GM12878 (cell line): ENCODE measurements at regions not wholly inside any gene's neighbourhood (a gene's known extent, or its start where the extent isn't known, plus 50 kb on each side); places are given as distances from the start of the nearest gene placed in this dataset.

Experiments
- ATAC-seq: fragments of 200-7000 bp; cut with Tn5 transposase; 3 replicates; pipeline ENCODE4 v1.9.1; 2020; ENCODE audit warnings: mild to moderate bottlenecking, moderate library complexity
- BruUV-seq: library from RNA; stranded (reverse); fragments of 400-500 nt; replicated peaks from 2 replicates; lab custom pipeline; 2021; lab: Mats Ljungman, UMichigan
- CTCF ChIA-PET: fragments of 300-600 bp; sonication (Branson Sonifier 250); formaldehyde crosslinking; extraction: SDS; loops from one replicate; lab custom pipeline; 2021; ENCODE audit warnings: inconsistent platforms; lab: Yijun Ruan, JAX
- POLR2A ChIA-PET: fragments of 350-600 bp; formaldehyde crosslinking; extraction: SDS; loops from one replicate; lab custom pipeline; 2021; ENCODE audit warnings: inconsistent platforms; lab: Charles Lee
- RAD21 ChIA-PET: fragments of 300-600 bp; sonication (Branson Sonifier 250); formaldehyde crosslinking; loops from one replicate; lab custom pipeline; 2023; ENCODE audit warnings: antibody characterized with exemption; ENCODE audit not compliant: unreplicated experiment; lab: Charles Lee
- SMC1A ChIA-PET: fragments of 300-600 bp; sonication (Branson Sonifier 250); formaldehyde crosslinking; loops from one replicate; lab custom pipeline; 2023; ENCODE audit not compliant: unreplicated experiment, uncharacterized antibody; lab: Charles Lee
- DNase-seq: peaks from one replicate; pipeline ENCODE4 v3.0.0-alpha.2; 2011; ENCODE audit warnings: low read depth, low spot score
- FAIRE-seq: peaks from 3 replicates; lab custom pipeline; 2011; peaks lifted over from hg19 to GRCh38; lab: Jason Lieb, UNC
- H2AFZ ChIP-seq: 2 replicates; pipeline ENCODE4 v1.6.0; 2011; ENCODE audit warnings: low read depth, low read length, control low read depth; ENCODE audit not compliant: control insufficient read depth
- H3K27ac ChIP-seq: 2 replicates; pipeline ENCODE4 v1.5.1; 2011; ENCODE audit warnings: control low read depth; ENCODE audit not compliant: control insufficient read depth, insufficient read depth
- H3K27me3 ChIP-seq, 2 experiments: replicated peaks in 1 of 2; 2 replicates each; pipeline versions ENCODE4 v1.6.0 to v1.6.1; 2011; ENCODE audit warnings: low read length in 1 of 2; ENCODE audit not compliant: control insufficient read depth in 2 of 2, insufficient read depth in 2 of 2
- H3K36me3 ChIP-seq, 2 experiments: 2 replicates each; pipeline ENCODE4 v1.5.1; 2011; ENCODE audit warnings: low read length in 1 of 2; ENCODE audit not compliant: control insufficient read depth in 2 of 2, insufficient read depth in 2 of 2
- H3K4me1 ChIP-seq: 2 replicates; pipeline ENCODE4 v1.6.1; 2011; ENCODE audit warnings: mild to moderate bottlenecking, low read length, moderate library complexity, mixed read lengths; ENCODE audit not compliant: control insufficient read depth, insufficient read depth
- H3K4me2 ChIP-seq: 2 replicates; pipeline ENCODE4 v1.6.0; 2011; ENCODE audit warnings: control low read depth; ENCODE audit not compliant: control insufficient read depth, insufficient read depth
- H3K4me3 ChIP-seq: fragments of 200-600 bp; sonication (generic); 2 replicates; pipeline ENCODE4 v1.5.1; 2016
- H3K79me2 ChIP-seq: 2 replicates; pipeline ENCODE4 v1.6.0; 2011; ENCODE audit warnings: low read length; ENCODE audit not compliant: control insufficient read depth, insufficient read depth
- H3K9ac ChIP-seq: 2 replicates; pipeline ENCODE4 v1.8.0; 2011; ENCODE audit warnings: low read length, control low read depth, mixed read lengths; ENCODE audit not compliant: control insufficient read depth, insufficient read depth
- H3K9me3 ChIP-seq: replicated peaks from 3 replicates; pipeline ENCODE4 v1.5.1; 2011; ENCODE audit warnings: mild to moderate bottlenecking, low read length; ENCODE audit not compliant: control insufficient read depth, insufficient read depth
- H4K20me1 ChIP-seq: 2 replicates; pipeline ENCODE4 v1.6.0; 2011; ENCODE audit not compliant: control insufficient read depth, insufficient read depth
- CHD2 ChIP-seq: IDR thresholded peaks from 2 replicates; pipeline ENCODE4 v1.6.1; 2011; ENCODE audit warnings: low read depth, low read length, improper control_type of control experiment, borderline replicate concordance
- MEF2A ChIP-seq: IDR thresholded peaks from 2 replicates; pipeline ENCODE4 v1.6.1; 2011; ENCODE audit warnings: low read depth, mild to moderate bottlenecking, low read length, moderate library complexity; ENCODE audit not compliant: insufficient read depth
- NBN ChIP-seq: fragments of 450-650 bp; IDR thresholded peaks from 2 replicates; pipeline ENCODE4 v1.6.1; 2016
- POLR2A ChIP-seq: IDR thresholded peaks from 2 replicates; pipeline ENCODE4 v1.6.1; 2011; ENCODE audit warnings: low read depth, mild to moderate bottlenecking, low read length
- SP1 ChIP-seq: IDR thresholded peaks from one replicate; pipeline ENCODE4 v1.6.1; 2011; ENCODE audit warnings: low read depth, low read length
- SREBF2 ChIP-seq: IDR thresholded peaks from 2 replicates; pipeline ENCODE4 v1.6.1; 2012; ENCODE audit warnings: mild to moderate bottlenecking, low read length
- ZNF207 ChIP-seq: fragments of 450-650 bp; IDR thresholded peaks from 2 replicates; pipeline ENCODE4 v1.6.1; 2014; ENCODE audit warnings: antibody characterized with exemption, mild to moderate bottlenecking, borderline replicate concordance
- WGBS: methylation state at CpG from one replicate; pipeline ENCODE4 v1.1.6; 2016; ENCODE audit warnings: low lambda C conversion rate; ENCODE audit not compliant: insufficient replicate concordance, insufficient coverage; ENCODE audit errors: missing lambda C conversion rate; 5-methylcytosine and 5-hydroxymethylcytosine counted together
- in situ Hi-C: fragments of 300-500 bp; cut with MboI; formaldehyde crosslinking; loops from 9 replicates; pipeline ENCODE4 v1.14.3; 2018; ENCODE audit warnings: mixed read lengths
- intact Hi-C: fragments of 100-400 bp; cut with micrococcal nuclease; formaldehyde crosslinking; loops from one replicate; pipeline ENCODE4 v1.14.2; 2022; ENCODE audit not compliant: unreplicated experiment
- TF ChIP-seq, protein P1 (sequence below): IDR thresholded peaks from 2 replicates; pipeline ENCODE4 v1.6.1; 2011; ENCODE audit warnings: low read depth, low read length, improper control_type of control experiment, borderline replicate concordance
- TF ChIP-seq, protein P2 (sequence below): fragments of 450-650 bp; IDR thresholded peaks from 2 replicates; pipeline ENCODE4 v1.6.1; 2017; ENCODE audit warnings: mild to moderate bottlenecking
- TF ChIP-seq, protein P3 (sequence below): fragments of 450-650 bp; formaldehyde crosslinking; IDR thresholded peaks from 2 replicates; pipeline ENCODE4 v1.4.0; 2022; ENCODE audit warnings: mild to moderate bottlenecking, moderate library complexity
- TF ChIP-seq, protein P4 (sequence below): fragments of 450-650 bp; IDR thresholded peaks from 2 replicates; pipeline ENCODE4 v1.6.1; 2014; ENCODE audit warnings: mild to moderate bottlenecking

DNA sequence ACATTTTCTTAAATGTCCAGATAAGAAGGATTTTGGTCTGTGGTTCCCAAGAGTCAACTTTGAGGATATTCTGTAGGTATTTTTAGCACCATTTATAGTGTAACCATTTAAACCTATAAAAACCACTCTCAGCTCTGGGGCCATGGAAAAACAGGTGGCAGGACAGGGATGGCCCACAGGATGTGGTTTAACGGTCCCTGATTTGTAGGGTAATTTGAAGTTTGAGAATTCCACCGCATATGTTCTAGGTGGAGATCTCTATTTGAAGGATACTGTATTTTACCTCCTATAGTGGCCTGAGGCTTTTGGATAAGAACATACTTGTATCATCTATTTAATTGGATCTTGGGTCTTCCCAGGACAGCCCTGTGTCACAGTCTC lies 62.4 kb upstream of the IGLL5 start:
- FAIRE-seq (no peak), DNase-seq (no peak), ATAC-seq (no peak)
- H3K36me3 ChIP-seq, result no peaks in the 10 kb centered on the region
- intact Hi-C loops (no loop called here), in situ Hi-C loops (no loop called here)
- ChIA-PET SMC1A (interaction anchor here (1.4 kb wide), 1 partner anchor 23 kb away, joined by 3 read pairs; no protein-coding TSS in a partner anchor), CTCF (interaction anchor here (1.3 kb wide), 1 partner anchor 24 kb away, joined by 4 read pairs; no protein-coding TSS in a partner anchor), RAD21 (no interaction called here)
- H3K4me1 ChIP-seq, result peaks cover 4% of the 10 kb centered on the region
- no peak overlapping the region for H3K4me3 ChIP-seq
- no peak for TF ChIP-seq MEF2A
- no peak for TF ChIP-seq ZNF207
- no peak for TF ChIP-seq POLR2A
- TF ChIP-seq NBN, result no peak
- no peak for TF ChIP-seq SP1
- TF ChIP-seq, protein P1, sequence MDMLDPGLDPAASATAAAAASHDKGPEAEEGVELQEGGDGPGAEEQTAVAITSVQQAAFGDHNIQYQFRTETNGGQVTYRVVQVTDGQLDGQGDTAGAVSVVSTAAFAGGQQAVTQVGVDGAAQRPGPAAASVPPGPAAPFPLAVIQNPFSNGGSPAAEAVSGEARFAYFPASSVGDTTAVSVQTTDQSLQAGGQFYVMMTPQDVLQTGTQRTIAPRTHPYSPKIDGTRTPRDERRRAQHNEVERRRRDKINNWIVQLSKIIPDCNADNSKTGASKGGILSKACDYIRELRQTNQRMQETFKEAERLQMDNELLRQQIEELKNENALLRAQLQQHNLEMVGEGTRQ, result no peak
- TF ChIP-seq, protein P2, sequence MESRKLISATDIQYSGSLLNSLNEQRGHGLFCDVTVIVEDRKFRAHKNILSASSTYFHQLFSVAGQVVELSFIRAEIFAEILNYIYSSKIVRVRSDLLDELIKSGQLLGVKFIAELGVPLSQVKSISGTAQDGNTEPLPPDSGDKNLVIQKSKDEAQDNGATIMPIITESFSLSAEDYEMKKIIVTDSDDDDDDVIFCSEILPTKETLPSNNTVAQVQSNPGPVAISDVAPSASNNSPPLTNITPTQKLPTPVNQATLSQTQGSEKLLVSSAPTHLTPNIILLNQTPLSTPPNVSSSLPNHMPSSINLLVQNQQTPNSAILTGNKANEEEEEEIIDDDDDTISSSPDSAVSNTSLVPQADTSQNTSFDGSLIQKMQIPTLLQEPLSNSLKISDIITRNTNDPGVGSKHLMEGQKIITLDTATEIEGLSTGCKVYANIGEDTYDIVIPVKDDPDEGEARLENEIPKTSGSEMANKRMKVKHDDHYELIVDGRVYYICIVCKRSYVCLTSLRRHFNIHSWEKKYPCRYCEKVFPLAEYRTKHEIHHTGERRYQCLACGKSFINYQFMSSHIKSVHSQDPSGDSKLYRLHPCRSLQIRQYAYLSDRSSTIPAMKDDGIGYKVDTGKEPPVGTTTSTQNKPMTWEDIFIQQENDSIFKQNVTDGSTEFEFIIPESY, result no peak
- TF ChIP-seq, protein P3, sequence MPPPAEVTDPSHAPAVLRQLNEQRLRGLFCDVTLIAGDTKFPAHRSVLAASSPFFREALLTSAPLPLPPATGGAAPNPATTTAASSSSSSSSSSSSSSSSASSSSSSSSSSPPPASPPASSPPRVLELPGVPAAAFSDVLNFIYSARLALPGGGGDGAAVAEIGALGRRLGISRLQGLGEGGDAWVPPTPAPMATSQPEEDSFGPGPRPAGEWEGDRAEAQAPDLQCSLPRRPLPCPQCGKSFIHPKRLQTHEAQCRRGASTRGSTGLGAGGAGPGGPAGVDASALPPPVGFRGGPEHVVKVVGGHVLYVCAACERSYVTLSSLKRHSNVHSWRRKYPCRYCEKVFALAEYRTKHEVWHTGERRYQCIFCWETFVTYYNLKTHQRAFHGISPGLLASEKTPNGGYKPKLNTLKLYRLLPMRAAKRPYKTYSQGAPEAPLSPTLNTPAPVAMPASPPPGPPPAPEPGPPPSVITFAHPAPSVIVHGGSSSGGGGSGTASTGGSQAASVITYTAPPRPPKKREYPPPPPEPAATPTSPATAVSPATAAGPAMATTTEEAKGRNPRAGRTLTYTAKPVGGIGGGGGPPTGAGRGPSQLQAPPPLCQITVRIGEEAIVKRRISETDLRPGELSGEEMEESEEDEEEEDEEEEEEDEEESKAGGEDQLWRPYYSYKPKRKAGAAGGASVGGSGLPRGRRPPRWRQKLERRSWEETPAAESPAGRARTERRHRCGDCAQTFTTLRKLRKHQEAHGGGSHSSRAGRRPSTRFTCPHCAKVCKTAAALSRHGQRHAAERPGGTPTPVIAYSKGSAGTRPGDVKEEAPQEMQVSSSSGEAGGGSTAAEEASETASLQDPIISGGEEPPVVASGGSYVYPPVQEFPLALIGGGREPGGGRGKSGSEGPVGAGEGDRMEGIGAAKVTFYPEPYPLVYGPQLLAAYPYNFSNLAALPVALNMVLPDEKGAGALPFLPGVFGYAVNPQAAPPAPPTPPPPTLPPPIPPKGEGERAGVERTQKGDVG (CRISPR knock-in tag), result no peak
- no peak for TF ChIP-seq SREBF2
- TF ChIP-seq, protein P4, sequence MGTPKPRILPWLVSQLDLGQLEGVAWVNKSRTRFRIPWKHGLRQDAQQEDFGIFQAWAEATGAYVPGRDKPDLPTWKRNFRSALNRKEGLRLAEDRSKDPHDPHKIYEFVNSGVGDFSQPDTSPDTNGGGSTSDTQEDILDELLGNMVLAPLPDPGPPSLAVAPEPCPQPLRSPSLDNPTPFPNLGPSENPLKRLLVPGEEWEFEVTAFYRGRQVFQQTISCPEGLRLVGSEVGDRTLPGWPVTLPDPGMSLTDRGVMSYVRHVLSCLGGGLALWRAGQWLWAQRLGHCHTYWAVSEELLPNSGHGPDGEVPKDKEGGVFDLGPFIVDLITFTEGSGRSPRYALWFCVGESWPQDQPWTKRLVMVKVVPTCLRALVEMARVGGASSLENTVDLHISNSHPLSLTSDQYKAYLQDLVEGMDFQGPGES, result no peak
- TF ChIP-seq CHD2, result no peak
- TF ChIP-seq, all 136 proteins: peak for 0
- H3K9ac ChIP-seq, result no peak overlapping the region
- no peak overlapping the region for H2AFZ ChIP-seq
- no peak overlapping the region for H3K27ac ChIP-seq
- BruUV-seq, result no TSS peak
- no peaks in the 10 kb centered on the region for H3K27me3 ChIP-seq
- H4K20me1 ChIP-seq, result no peaks in the 10 kb centered on the region
- no peaks in the 10 kb centered on the region for H3K79me2 ChIP-seq
- POLR2A ChIA-PET, result no interaction called here
- H3K4me2 ChIP-seq, result no peak overlapping the region
- 91% methylated on average over 2 of the region's 2 CpGs for WGBS
- H3K9me3 ChIP-seq, result no peaks in the 10 kb centered on the region
